Kidney glomerular epithelial cell (primary cell): ENCODE measurements at regions not wholly inside any gene's neighbourhood (a gene's known extent, or its start where the extent isn't known, plus 50 kb on each side); places are given as distances from the start of the nearest gene placed in this dataset.

ENCODE experiments used
- DNase-seq: peaks from one replicate; lab custom pipeline; 2025; lab: John Stamatoyannopoulos, UW

GRCh38 chr1:227450489-227450888, 112.9 kb upstream of the ZNF678 start:
- DNase-seq: no peak

GRCh38 chr1:227449741-227450441, 113.5 kb upstream of the ZNF678 start:
- no peak for DNase-seq

- no peak for DNase-seq
Observed at GRCh38 chr1:227449051-227449450, 114.3 kb upstream of the ZNF678 start.

- no peak for DNase-seq
Observed at GRCh38 chr1:227447531-227447990, 115.8 kb upstream of the ZNF678 start.

GRCh38 chr1:227445746-227446145, 117.6 kb upstream of the ZNF678 start:
- no peak for DNase-seq

- no peak for DNase-seq
Observed at GRCh38 chr1:227445092-227445674, 118.2 kb upstream of the ZNF678 start.

GRCh38 chr1:227440182-227440581, 121.9 kb upstream of the CDC42BPA start:
- no peak for DNase-seq

- peak; percentile 44 for DNase-seq
Observed at GRCh38 chr1:227437495-227438008, 119.3 kb upstream of the CDC42BPA start.

- DNase-seq: no peak
Observed at GRCh38 chr1:227434808-227435444, 116.6 kb upstream of the CDC42BPA start.

GRCh38 chr1:227433663-227434341, 115.5 kb upstream of the CDC42BPA start:
- DNase-seq: no peak

GRCh38 chr1:227432981-227433380, 114.7 kb upstream of the CDC42BPA start:
- DNase-seq: no peak

GRCh38 chr1:227432181-227432535, 113.9 kb upstream of the CDC42BPA start:
- no peak for DNase-seq

- no peak for DNase-seq
Observed at GRCh38 chr1:227429447-227430359, 111.4 kb upstream of the CDC42BPA start.

GRCh38 chr1:227428803-227429202, 110.5 kb upstream of the CDC42BPA start:
- peak; percentile 64 for DNase-seq

- DNase-seq: no peak
Observed at GRCh38 chr1:227427411-227427810, 109.1 kb upstream of the CDC42BPA start.

- no peak for DNase-seq
Observed at GRCh38 chr1:227424953-227425352, 106.7 kb upstream of the CDC42BPA start.

- no peak for DNase-seq
Observed at GRCh38 chr1:227424159-227424680, 105.9 kb upstream of the CDC42BPA start.

GRCh38 chr1:227422581-227422980, 104.3 kb upstream of the CDC42BPA start:
- DNase-seq: no peak

- no peak for DNase-seq
Observed at GRCh38 chr1:227420147-227420546, 101.9 kb upstream of the CDC42BPA start.

GRCh38 chr1:227417756-227418480, 99.6 kb upstream of the CDC42BPA start:
- no peak for DNase-seq
